Suprapubic skin (tissue), 3 donors: ENCODE measurements at regions not wholly inside any gene's neighbourhood (a gene's known extent, or its start where the extent isn't known, plus 50 kb on each side); places are given as distances from the start of the nearest gene placed in this dataset.

Experiments used
- CTCF ChIP-seq, 2 donors: fragments of 200-600 bp in 1 of 2; fragments of 450-650 bp in 1 of 2; sonication (generic) in 1 of 2; IDR thresholded peaks; one replicate each; pipeline ENCODE4 v1.5.1; 2016 to 2019; ENCODE audit warnings: antibody characterized with exemption in 2 of 2, mild to moderate bottlenecking in 1 of 2, moderate library complexity in 1 of 2
- EP300 ChIP-seq: sonication (generic); formaldehyde crosslinking; IDR thresholded peaks from one replicate; pipeline ENCODE4 v1.6.1; 2017; ENCODE audit warnings: antibody characterized with exemption
- POLR2A ChIP-seq, 2 donors: fragments of 450-650 bp; IDR thresholded peaks; one replicate each; pipeline ENCODE4 v1.6.1; 2017; ENCODE audit warnings: antibody characterized with exemption in 2 of 2, mild to moderate bottlenecking in 2 of 2, moderate library complexity in 2 of 2

GRCh38 chr11:30653606-30654005 is 67.5 kb upstream of the MPPED2 start:
- TF ChIP-seq EP300, result no peak
- no peak for TF ChIP-seq POLR2A (IDR thresholded peaks at IDR 0.05)
- no peak for TF ChIP-seq CTCF (IDR thresholded peaks at IDR 0.05)
